ENCODE measurements at regions not wholly inside any gene's neighbourhood (a gene's known extent, or its start where the extent isn't known, plus 50 kb on each side); places are given as distances from the start of the nearest gene placed in this dataset.

DNA sequence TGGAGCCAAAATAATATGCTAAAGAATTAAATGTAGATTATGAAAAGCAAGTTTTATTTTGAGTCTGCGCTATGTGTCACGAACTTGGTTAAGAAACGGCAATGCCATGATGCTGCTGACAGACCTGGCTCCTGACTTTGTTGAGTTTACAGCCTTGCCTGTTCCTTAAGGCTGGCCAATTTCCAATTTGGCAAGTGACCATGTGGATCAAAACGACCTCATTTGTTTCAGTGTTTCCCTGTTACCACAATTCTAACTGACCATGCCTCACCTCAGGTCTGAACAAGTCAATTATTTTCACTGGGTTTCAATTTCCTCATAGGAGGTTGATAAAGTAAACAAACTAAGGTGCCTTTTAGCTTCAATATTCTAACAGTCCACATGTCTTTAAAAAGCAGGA, 461.4 kb downstream of the ZNF608 start:
- Histone ChIP-seq H3K4me1 (peaks cover 8 to 37% (median 21%) of the 10 kb centered on the region in 4 donors), H3K9me3 (no peaks in the 10 kb centered on the region), H3K27me3 (no peaks in the 10 kb centered on the region), H3K4me3 (no peak overlapping the region), H3K27ac (no peak overlapping the region), H3K36me3 (no peaks in the 10 kb centered on the region)
- intact Hi-C loops (cut with DNase I; ENCODE audit: low total_unique reads) = no loop called here
- DNase-seq = peak in 1 of 2 donors; percentile 79
- WGBS, 5 donors = 26 to 43% (median 32%) methylated on average over 4 of the region's 4 CpGs
- TF ChIP-seq POLR2AphosphoS5 (IDR thresholded peaks at IDR 0.05) (peak in 1 of 3 donors; percentile 58), EP300 (IDR thresholded peaks at IDR 0.05) (no peak)
- TF ChIP-seq, protein P1, sequence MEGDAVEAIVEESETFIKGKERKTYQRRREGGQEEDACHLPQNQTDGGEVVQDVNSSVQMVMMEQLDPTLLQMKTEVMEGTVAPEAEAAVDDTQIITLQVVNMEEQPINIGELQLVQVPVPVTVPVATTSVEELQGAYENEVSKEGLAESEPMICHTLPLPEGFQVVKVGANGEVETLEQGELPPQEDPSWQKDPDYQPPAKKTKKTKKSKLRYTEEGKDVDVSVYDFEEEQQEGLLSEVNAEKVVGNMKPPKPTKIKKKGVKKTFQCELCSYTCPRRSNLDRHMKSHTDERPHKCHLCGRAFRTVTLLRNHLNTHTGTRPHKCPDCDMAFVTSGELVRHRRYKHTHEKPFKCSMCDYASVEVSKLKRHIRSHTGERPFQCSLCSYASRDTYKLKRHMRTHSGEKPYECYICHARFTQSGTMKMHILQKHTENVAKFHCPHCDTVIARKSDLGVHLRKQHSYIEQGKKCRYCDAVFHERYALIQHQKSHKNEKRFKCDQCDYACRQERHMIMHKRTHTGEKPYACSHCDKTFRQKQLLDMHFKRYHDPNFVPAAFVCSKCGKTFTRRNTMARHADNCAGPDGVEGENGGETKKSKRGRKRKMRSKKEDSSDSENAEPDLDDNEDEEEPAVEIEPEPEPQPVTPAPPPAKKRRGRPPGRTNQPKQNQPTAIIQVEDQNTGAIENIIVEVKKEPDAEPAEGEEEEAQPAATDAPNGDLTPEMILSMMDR (IDR thresholded peaks at IDR 0.05) = no peak

DNA sequence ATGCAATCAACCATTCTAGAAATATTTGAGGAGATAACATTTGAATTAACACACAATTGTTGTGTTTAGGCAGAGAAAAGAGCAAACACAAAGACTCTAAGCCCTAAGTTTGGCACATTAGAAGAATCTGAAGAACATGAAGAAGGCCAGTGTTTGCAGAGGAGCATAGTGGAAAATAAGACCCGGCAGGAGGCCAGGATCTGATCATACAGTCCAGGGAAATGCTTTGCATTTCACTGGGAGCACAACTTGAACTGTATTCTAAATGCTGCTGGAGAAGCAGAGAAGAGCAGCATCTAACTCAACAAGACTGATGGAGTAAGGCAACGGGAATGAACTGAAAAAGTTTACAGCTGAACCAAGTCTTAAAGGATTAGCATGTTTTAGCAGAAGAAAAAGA, 463.4 kb downstream of the ZNF608 start:
- peak in 1 of 2 donors; percentile 48 for DNase-seq

DNA sequence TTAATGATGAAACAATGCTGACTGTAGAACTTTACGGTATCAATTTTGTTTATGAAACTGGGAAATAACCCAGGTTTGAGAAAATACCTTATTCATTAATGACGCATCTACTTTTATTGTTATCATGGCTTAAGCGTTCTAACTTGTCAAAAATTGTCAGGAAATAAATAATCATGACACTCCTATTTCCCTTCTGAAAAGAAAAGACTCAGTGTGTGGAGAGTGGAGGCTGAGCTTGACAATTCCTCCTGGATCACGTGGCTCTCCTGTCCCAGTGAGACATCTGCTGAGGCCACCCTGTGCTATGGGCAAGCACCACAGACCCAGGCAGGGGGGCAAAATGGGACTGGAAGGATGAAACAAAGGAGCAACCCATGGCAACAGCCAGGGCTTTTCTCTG, 466.4 kb downstream of the ZNF608 start:
- Histone ChIP-seq H3K36me3 (no peaks in the 10 kb centered on the region), H3K4me3 (no peak overlapping the region), H3K9me3 (no peaks in the 10 kb centered on the region), H3K4me1 (peaks cover 0 to 36% (median 20%) of the 10 kb centered on the region in 4 donors), H3K27ac (no peak overlapping the region), H3K27me3 (no peaks in the 10 kb centered on the region)
- TF ChIP-seq, protein P1 (IDR thresholded peaks at IDR 0.05) = no peak
- DNase-seq = no peak
- intact Hi-C loops (cut with DNase I; ENCODE audit: low total_unique reads) = no loop called here
- 70 to 85% (median 82%) methylated on average over 4 of the region's 4 CpGs for WGBS, 5 donors

More for the DNA sequence above, 463.4 kb downstream of the ZNF608 start:
- intact Hi-C loops (cut with DNase I; ENCODE audit: low total_unique reads) = no loop called here
- TF ChIP-seq, protein P1 (IDR thresholded peaks at IDR 0.05) = no peak
- no peak for TF ChIP-seq EP300 (IDR thresholded peaks at IDR 0.05)
- 8 to 27% (median 21%) methylated on average over 2 of the region's 2 CpGs for WGBS, 5 donors
- H3K27me3 ChIP-seq = no peaks in the 10 kb centered on the region
- no peaks in the 10 kb centered on the region for H3K9me3 ChIP-seq
- H3K27ac ChIP-seq = no peak overlapping the region
- H3K4me3 ChIP-seq = no peak overlapping the region
- peaks cover 0 to 41% (median 24%) of the 10 kb centered on the region in 4 donors for H3K4me1 ChIP-seq
- no peaks in the 10 kb centered on the region for H3K36me3 ChIP-seq

DNA sequence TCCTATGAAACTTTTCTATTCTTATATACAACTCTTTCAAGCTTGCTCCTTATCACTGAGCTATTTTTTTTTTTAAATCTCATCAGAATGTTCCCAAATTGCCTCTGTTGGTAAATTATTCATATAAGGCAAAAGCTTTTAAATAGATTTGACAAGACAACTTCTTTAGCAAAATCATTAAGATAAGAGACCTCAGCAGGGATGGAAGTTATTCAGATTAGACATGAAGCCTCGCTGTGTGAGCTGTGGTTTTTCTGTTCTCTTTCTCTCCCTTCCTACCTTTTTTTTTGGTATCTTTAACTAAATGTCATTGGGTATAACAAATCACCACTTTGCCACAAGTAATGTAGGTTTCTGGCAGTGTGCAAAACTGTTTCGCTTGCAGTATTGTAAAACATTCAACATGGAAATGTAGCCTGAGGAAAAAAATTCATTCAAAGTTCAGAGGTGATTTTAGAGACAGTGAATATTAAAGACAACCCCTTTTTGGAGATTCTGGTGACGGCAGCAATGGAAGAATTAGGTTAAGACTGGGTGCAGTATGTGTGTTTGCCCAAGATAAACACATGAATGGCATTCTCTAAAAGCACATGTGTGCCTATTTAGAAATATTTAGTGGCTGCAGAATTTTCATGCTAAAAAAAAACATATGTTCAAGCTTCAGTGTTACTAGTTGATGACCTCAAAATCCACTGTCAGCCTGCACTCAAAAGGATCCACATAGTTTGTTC, 467.1 kb downstream of the ZNF608 start:
- H3K4me3 ChIP-seq = no peak overlapping the region
- no peak overlapping the region for H3K27ac ChIP-seq
- intact Hi-C loops (cut with DNase I; ENCODE audit: low total_unique reads) = no loop called here
- peaks cover 0 to 30% (median 13%) of the 10 kb centered on the region in 4 donors for H3K4me1 ChIP-seq
- H3K36me3 ChIP-seq = no peaks in the 10 kb centered on the region
- TF ChIP-seq EP300 (IDR thresholded peaks at IDR 0.05) = no peak
- no peak for TF ChIP-seq POLR2AphosphoS5 (IDR thresholded peaks at IDR 0.05)
- TF ChIP-seq POLR2A (IDR thresholded peaks at IDR 0.05) = no peak
- TF ChIP-seq, protein P1 (IDR thresholded peaks at IDR 0.05) = no peak
- H3K27me3 ChIP-seq = no peaks in the 10 kb centered on the region
- 51 to 61% (median 54%) methylated on average over 3 of the region's 3 CpGs for WGBS, 5 donors
- no peak for DNase-seq
- no peaks in the 10 kb centered on the region for H3K9me3 ChIP-seq

All from stomach (tissue), 8 donors.